Mucosa of descending colon (tissue), 3 donors: ENCODE measurements at regions not wholly inside any gene's neighbourhood (a gene's known extent, or its start where the extent isn't known, plus 50 kb on each side); places are given as distances from the start of the nearest gene placed in this dataset.

Experiments used
- ATAC-seq: fragments of 200-7000 bp; cut with Tn5 transposase; one replicate; pipeline ENCODE4 v1.9.1; 2020; ENCODE audit warnings: mild to moderate bottlenecking, moderate library complexity
- DNase-seq, 3 donors: peaks; one replicate each; pipeline ENCODE4 v3.0.0-alpha.2; 2020
- H3K36me3 ChIP-seq: fragments of 200-600 bp; one replicate; pipeline ENCODE4 v1.8.0; 2021; ENCODE audit warnings: low read depth, mild to moderate bottlenecking
- H3K4me1 ChIP-seq: fragments of 200-600 bp; one replicate; pipeline ENCODE4 v1.8.0; 2021; ENCODE audit warnings: low read depth, mild to moderate bottlenecking
- H3K4me3 ChIP-seq: fragments of 200-600 bp; one replicate; pipeline ENCODE4 v1.8.0; 2021; ENCODE audit warnings: mild to moderate bottlenecking
- H3K9me3 ChIP-seq: fragments of 200-600 bp; one replicate; pipeline ENCODE4 v1.8.0; 2021; ENCODE audit warnings: mild to moderate bottlenecking
- intact Hi-C, 2 donors: fragments of 100-400 bp; cut with DNase I in 1 of 2; cut with micrococcal nuclease in 1 of 2; formaldehyde crosslinking; loops; one replicate each; pipeline versions ENCODE4 v1.11.0 to v1.11.1; 2022; cut with DNase I, micrococcal nuclease
- TF ChIP-seq, protein P1 (sequence below): fragments of 200-600 bp; IDR thresholded peaks from one replicate; pipeline ENCODE4 v1.8.0; 2022; ENCODE audit warnings: antibody characterized with exemption, mild to moderate bottlenecking
- donor health status: DM: no; HTN: no; CAD: no; lungs with moderate emphysema.
- donor health status: DM: no; HTN: no; CAD: no.
- donor health status: DM: no; HTN: yes; CAD: no.

DNA sequence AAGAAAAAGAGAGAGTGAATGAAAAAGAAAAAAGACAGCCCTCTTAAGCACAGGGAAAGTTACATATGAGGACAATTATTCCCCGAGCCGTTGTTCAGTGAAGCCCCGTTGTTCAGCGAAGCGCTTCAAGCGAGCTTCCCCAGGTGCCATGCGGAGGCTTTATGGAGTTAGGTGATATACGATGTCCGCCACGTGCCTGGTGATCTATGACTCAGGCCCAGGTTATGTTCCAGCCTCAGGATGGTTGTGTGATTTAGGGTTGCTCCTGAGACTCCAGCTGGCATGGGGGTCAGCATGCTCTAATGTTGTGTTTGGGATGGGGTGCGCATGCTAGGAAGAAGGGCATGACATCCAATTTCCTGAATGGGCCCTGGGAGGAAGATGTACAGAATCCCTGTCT, 365.6 kb downstream of the CDK5RAP2 start:
- ATAC-seq (no peak), DNase-seq (no peak)
- H3K9me3 ChIP-seq: no peaks in the 10 kb centered on the region
- H3K36me3 ChIP-seq: no peaks in the 10 kb centered on the region
- no peaks in the 10 kb centered on the region for H3K4me1 ChIP-seq
- intact Hi-C loops: no loop called here
- TF ChIP-seq, protein P1, sequence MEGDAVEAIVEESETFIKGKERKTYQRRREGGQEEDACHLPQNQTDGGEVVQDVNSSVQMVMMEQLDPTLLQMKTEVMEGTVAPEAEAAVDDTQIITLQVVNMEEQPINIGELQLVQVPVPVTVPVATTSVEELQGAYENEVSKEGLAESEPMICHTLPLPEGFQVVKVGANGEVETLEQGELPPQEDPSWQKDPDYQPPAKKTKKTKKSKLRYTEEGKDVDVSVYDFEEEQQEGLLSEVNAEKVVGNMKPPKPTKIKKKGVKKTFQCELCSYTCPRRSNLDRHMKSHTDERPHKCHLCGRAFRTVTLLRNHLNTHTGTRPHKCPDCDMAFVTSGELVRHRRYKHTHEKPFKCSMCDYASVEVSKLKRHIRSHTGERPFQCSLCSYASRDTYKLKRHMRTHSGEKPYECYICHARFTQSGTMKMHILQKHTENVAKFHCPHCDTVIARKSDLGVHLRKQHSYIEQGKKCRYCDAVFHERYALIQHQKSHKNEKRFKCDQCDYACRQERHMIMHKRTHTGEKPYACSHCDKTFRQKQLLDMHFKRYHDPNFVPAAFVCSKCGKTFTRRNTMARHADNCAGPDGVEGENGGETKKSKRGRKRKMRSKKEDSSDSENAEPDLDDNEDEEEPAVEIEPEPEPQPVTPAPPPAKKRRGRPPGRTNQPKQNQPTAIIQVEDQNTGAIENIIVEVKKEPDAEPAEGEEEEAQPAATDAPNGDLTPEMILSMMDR: no peak
- no peak overlapping the region for H3K4me3 ChIP-seq

DNA sequence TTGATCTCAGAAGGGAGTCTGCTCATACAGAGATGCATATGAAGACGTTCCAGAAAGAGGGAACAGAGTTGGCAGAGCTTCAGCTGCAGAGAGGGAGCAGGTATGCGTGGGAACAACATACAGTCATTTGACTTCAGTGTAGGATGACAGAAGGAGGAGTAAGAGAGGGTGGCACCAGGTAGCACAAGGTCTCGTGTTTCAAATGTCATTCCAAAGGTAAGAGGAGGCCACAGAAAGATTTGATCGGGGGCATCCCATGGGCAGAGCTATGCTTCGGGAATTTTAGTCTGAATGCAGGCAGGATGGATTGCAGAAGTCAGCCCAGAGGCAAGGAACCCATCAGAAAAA, 367.1 kb downstream of the CDK5RAP2 start:
- DNase-seq: no peak
- H3K9me3 ChIP-seq: no peaks in the 10 kb centered on the region
- H3K4me3 ChIP-seq: no peak overlapping the region
- intact Hi-C loops: no loop called here
- ATAC-seq: no peak
- no peaks in the 10 kb centered on the region for H3K4me1 ChIP-seq
- TF ChIP-seq, protein P1: no peak
- no peaks in the 10 kb centered on the region for H3K36me3 ChIP-seq

DNA sequence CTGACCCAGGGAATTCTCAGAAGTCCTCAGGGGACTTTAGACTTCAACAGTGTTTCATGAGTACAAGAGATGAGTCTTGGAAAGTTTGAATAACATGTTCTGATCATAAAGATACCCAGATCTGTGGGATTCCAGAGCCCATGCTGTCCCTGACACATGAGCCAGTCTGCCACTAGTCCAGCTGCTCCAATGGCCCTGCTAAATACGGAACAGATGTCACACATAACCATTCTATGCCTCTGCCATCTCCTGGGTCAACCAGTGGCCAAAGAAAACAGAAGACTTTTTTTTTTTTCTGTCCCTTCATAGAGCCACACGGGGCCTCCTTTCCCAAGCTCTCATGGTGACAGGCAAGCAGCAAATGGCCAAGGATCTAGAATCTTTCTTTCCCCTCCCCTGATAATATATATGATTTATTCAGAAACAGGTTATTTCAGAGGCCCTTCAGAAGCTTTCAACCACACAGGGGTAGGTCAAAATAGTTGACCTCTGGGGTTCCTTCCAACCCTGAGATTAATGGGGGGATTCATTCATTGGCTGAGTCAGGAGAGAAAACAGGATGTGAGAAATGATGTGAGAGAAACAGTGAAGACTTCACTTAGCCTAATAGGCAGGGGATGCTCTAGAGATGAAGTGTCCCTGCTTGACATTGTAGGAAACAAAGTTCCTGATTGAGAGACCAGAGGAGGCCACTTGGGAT, 367.7 kb downstream of the CDK5RAP2 start:
- ATAC-seq (no peak), DNase-seq (no peak)
- Histone ChIP-seq H3K36me3 (no peaks in the 10 kb centered on the region), H3K9me3 (no peaks in the 10 kb centered on the region), H3K4me3 (no peak overlapping the region), H3K4me1 (no peaks in the 10 kb centered on the region)
- TF ChIP-seq, protein P1: no peak
- intact Hi-C loops: no loop called here

DNA sequence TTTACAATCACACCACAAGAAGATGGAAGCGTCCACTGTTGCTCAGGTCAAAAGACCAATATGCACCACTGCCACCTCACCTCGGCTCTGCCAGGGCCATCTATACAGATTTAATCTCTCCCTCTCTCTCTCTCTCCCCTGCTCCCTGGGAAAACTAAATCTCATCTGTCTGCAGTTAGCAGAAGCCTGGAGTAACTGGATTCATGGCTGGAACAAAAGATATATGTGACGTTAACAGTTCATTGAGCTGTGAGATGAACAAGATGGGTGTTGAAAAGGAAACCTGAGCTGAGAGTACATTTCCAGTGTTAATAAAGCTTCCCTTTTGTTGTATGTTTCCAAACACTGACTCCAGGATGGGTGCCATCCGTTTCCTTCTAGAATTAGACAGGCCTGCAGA, 369.7 kb downstream of the CDK5RAP2 start:
- no peak for ATAC-seq
- H3K4me3 ChIP-seq: no peak overlapping the region
- no peaks in the 10 kb centered on the region for H3K36me3 ChIP-seq
- intact Hi-C loops: no loop called here
- TF ChIP-seq, protein P1: no peak
- H3K4me1 ChIP-seq: no peaks in the 10 kb centered on the region
- no peak for DNase-seq
- no peaks in the 10 kb centered on the region for H3K9me3 ChIP-seq

DNA sequence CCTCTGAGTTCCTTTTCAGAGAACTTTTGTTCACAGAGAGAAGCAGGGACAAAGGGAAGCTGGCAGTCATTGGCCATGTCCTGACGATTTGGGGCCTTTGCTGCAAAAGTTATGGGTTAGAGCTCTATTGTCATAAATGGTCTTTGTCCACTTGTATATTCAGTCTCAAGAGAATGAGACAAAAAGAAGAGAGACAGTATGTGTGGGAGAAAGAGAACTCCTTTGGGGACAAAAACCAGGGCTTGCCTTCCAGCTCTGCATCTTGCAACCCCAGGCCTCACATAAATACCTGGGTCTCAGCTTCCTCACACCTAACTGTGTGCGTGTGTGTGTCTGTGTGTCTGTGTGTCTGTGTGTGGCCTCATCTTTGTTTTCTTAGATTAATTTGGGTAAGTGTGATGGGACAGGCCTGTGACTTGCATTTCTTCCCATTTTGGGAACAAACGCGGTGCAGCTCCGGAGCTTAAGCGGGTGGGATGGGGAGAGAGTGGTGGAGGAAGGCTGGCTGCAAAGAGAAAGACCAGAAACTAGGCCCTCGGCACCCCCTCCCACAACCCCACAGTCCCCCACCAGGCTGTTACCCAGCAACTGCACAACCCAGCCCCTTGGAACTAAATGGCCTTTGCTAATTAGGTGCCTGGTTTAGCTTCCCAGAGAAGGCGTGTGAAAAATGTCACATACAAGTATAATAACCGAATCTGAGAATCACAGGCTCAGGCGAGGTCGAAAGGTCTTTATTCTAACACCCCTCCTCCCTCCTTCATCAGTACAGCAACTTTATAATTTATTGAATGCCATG, 376.9 kb downstream of the CDK5RAP2 start:
- ATAC-seq (no peak), DNase-seq (no peak)

More for the DNA sequence above, 376.9 kb downstream of the CDK5RAP2 start:
- H3K36me3 ChIP-seq: no peaks in the 10 kb centered on the region
- no peaks in the 10 kb centered on the region for H3K9me3 ChIP-seq
- intact Hi-C loops: no loop called here
- TF ChIP-seq, protein P1: no peak
- H3K4me3 ChIP-seq: no peak overlapping the region
- no peaks in the 10 kb centered on the region for H3K4me1 ChIP-seq
